Astrocyte (in vitro differentiated cells and primary cell): ENCODE measurements at regions not wholly inside any gene's neighbourhood (a gene's known extent, or its start where the extent isn't known, plus 50 kb on each side); places are given as distances from the start of the nearest gene placed in this dataset.

Experiments used
- DNase-seq: peaks from one replicate; pipeline ENCODE4 v3.0.0-alpha.2; 2010; ENCODE audit warnings: low read depth
- FAIRE-seq: peaks from 2 replicates; lab custom pipeline; 2011; peaks lifted over from hg19 to GRCh38; lab: Jason Lieb, UNC
- H2AFZ ChIP-seq: 2 replicates; pipeline ENCODE4 v1.6.0; 2012; ENCODE audit warnings: low read depth, low read length, inconsistent platforms
- H3K27ac ChIP-seq: 2 replicates; pipeline ENCODE4 v1.5.1; 2011; ENCODE audit warnings: low read depth, low read length, inconsistent platforms
- H3K27me3 ChIP-seq: 2 replicates; pipeline ENCODE4 v1.6.0; 2011; ENCODE audit warnings: low read length, inconsistent platforms; ENCODE audit not compliant: insufficient read depth
- H3K36me3 ChIP-seq: 2 replicates; pipeline ENCODE4 v1.5.1; 2011; ENCODE audit warnings: low read length, inconsistent platforms; ENCODE audit not compliant: insufficient read depth
- H3K4me1 ChIP-seq: 2 replicates; pipeline ENCODE4 v1.5.1; 2011; ENCODE audit warnings: low read length, inconsistent platforms; ENCODE audit not compliant: insufficient read depth
- H3K4me2 ChIP-seq: 2 replicates; pipeline ENCODE4 v1.6.0; 2012; ENCODE audit warnings: low read length, inconsistent platforms
- H3K4me3 ChIP-seq: 2 replicates; pipeline ENCODE4 v1.5.1; 2011; ENCODE audit warnings: low read depth, mild to moderate bottlenecking, low read length, inconsistent platforms; ENCODE audit not compliant: insufficient read depth
- H3K79me2 ChIP-seq: 2 replicates; pipeline ENCODE4 v1.6.0; 2012; ENCODE audit warnings: mild to moderate bottlenecking, low read length, inconsistent platforms; ENCODE audit not compliant: insufficient read depth
- H3K9ac ChIP-seq: 2 replicates; pipeline ENCODE4 v1.6.0; 2012; ENCODE audit warnings: mild to moderate bottlenecking, low read length, inconsistent platforms
- H3K9me3 ChIP-seq: 2 replicates; pipeline ENCODE4 v1.5.1; 2012; ENCODE audit warnings: low read depth, mild to moderate bottlenecking, low read length, inconsistent platforms; ENCODE audit not compliant: insufficient read depth
- H4K20me1 ChIP-seq: 2 replicates; pipeline ENCODE4 v1.6.0; 2012; ENCODE audit warnings: low read length, inconsistent platforms; ENCODE audit not compliant: insufficient read depth
- H3K27ac Mint-ChIP-seq: one replicate; pipeline ENCODE4 v1.8.0; 2021; ENCODE audit warnings: mild to moderate bottlenecking, mixed read lengths; ENCODE audit not compliant: unreplicated experiment
- H3K27me3 Mint-ChIP-seq: one replicate; pipeline ENCODE4 v1.8.0; 2021; ENCODE audit warnings: low read depth, mixed read lengths; ENCODE audit not compliant: unreplicated experiment
- H3K36me3 Mint-ChIP-seq: one replicate; pipeline ENCODE4 v1.8.0; 2021; ENCODE audit warnings: low read depth, mixed read lengths; ENCODE audit not compliant: unreplicated experiment
- H3K4me1 Mint-ChIP-seq: one replicate; pipeline ENCODE4 v1.8.0; 2021; ENCODE audit warnings: low read depth, mixed read lengths; ENCODE audit not compliant: unreplicated experiment
- H3K4me3 Mint-ChIP-seq: one replicate; pipeline ENCODE4 v1.8.0; 2021; ENCODE audit warnings: mild to moderate bottlenecking, moderate library complexity, mixed read lengths; ENCODE audit not compliant: unreplicated experiment
- H3K9me3 Mint-ChIP-seq: one replicate; pipeline ENCODE4 v1.8.0; 2021; ENCODE audit warnings: mild to moderate bottlenecking, mixed read lengths; ENCODE audit not compliant: unreplicated experiment
- EZH2 ChIP-seq: IDR thresholded peaks from 2 replicates; pipeline ENCODE4 v1.6.1; 2012; ENCODE audit warnings: mild to moderate bottlenecking, low read length, inconsistent platforms; ENCODE audit not compliant: insufficient read depth
- TF ChIP-seq, protein P1 (sequence below): IDR thresholded peaks from 2 replicates; pipeline ENCODE4 v1.5.1; 2011; ENCODE audit warnings: low read depth, mild to moderate bottlenecking, inconsistent platforms, low read length, moderate library complexity; ENCODE audit not compliant: insufficient read depth

- H3K36me3 Mint-ChIP-seq = no peaks in the 10 kb centered on the region
- no peaks in the 10 kb centered on the region for H3K36me3 ChIP-seq
- FAIRE-seq = no peak
- H3K27ac Mint-ChIP-seq = no peak overlapping the region
- peaks cover 33% of the 10 kb centered on the region for H3K27me3 Mint-ChIP-seq
- H3K4me1 ChIP-seq = no peaks in the 10 kb centered on the region
- H3K9me3 ChIP-seq = no peaks in the 10 kb centered on the region
- H3K79me2 ChIP-seq = no peaks in the 10 kb centered on the region
- no peaks in the 10 kb centered on the region for H4K20me1 ChIP-seq
- DNase-seq = no peak
- H3K4me1 Mint-ChIP-seq = peaks cover 9% of the 10 kb centered on the region
- H3K27ac ChIP-seq = no peak overlapping the region
- no peak overlapping the region for H3K4me2 ChIP-seq
- TF ChIP-seq EZH2 = no peak
- TF ChIP-seq, protein P1, sequence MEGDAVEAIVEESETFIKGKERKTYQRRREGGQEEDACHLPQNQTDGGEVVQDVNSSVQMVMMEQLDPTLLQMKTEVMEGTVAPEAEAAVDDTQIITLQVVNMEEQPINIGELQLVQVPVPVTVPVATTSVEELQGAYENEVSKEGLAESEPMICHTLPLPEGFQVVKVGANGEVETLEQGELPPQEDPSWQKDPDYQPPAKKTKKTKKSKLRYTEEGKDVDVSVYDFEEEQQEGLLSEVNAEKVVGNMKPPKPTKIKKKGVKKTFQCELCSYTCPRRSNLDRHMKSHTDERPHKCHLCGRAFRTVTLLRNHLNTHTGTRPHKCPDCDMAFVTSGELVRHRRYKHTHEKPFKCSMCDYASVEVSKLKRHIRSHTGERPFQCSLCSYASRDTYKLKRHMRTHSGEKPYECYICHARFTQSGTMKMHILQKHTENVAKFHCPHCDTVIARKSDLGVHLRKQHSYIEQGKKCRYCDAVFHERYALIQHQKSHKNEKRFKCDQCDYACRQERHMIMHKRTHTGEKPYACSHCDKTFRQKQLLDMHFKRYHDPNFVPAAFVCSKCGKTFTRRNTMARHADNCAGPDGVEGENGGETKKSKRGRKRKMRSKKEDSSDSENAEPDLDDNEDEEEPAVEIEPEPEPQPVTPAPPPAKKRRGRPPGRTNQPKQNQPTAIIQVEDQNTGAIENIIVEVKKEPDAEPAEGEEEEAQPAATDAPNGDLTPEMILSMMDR = no peak
- no peak overlapping the region for H3K4me3 Mint-ChIP-seq
- no peaks in the 10 kb centered on the region for H3K9me3 Mint-ChIP-seq
- H3K9ac ChIP-seq = no peak overlapping the region
- H2AFZ ChIP-seq = no peak overlapping the region
- H3K4me3 ChIP-seq = no peak overlapping the region
- H3K27me3 ChIP-seq = no peaks in the 10 kb centered on the region
These were observed 107.1 kb upstream of the POU3F3 start for GRCh38 chr2:104746858-104747257.

DNA sequence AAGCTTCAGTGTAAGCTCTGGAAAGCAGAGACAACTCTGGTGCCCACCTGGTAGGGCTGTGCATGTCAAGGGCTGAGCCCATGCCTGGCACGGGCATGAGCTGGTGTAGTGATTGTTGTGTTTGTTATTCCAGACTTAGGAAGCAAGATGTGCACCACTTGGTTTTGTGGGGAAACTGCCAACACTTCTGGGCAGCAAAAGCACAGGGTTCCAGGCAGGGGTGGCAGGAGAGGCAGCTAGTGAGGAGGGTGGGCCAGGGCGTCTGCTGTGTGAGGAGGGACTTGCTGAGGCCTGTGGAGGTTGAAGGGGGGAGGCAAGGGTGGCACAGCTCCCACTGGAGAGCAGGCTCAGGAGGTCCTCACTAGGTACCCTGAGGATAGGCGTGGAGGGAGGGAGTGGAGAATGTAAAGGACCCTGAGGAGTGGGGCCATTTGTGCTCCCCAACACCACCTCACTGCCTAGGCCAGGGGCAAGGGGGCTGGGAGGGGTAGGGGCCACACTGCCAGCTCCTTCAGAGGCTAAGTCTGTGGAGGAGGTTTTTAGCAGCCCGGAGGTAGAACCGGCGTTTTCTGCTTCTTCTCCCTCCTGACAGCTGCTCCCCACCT lies 104.0 kb upstream of the POU3F3 start:
- no peaks in the 10 kb centered on the region for H3K36me3 Mint-ChIP-seq
- H3K4me3 ChIP-seq = no peak overlapping the region
- no peak for TF ChIP-seq EZH2
- H3K36me3 ChIP-seq = no peaks in the 10 kb centered on the region
- H3K4me1 Mint-ChIP-seq = peaks cover 3% of the 10 kb centered on the region
- H3K27me3 Mint-ChIP-seq = peaks cover 23% of the 10 kb centered on the region
- H2AFZ ChIP-seq = no peak overlapping the region
- no peak overlapping the region for H3K27ac ChIP-seq
- no peaks in the 10 kb centered on the region for H3K79me2 ChIP-seq
- no peaks in the 10 kb centered on the region for H3K9me3 ChIP-seq
- H3K27ac Mint-ChIP-seq = no peak overlapping the region
- H3K4me2 ChIP-seq = no peak overlapping the region
- no peaks in the 10 kb centered on the region for H3K27me3 ChIP-seq
- FAIRE-seq (no peak), DNase-seq (no peak)
- H3K4me1 ChIP-seq = no peaks in the 10 kb centered on the region
- no peaks in the 10 kb centered on the region for H3K9me3 Mint-ChIP-seq
- no peaks in the 10 kb centered on the region for H4K20me1 ChIP-seq
- no peak overlapping the region for H3K9ac ChIP-seq
- no peak overlapping the region for H3K4me3 Mint-ChIP-seq

GRCh38 chr2:104752504-104752903 lies 101.4 kb upstream of the POU3F3 start:
- H3K4me2 ChIP-seq = no peak overlapping the region
- peaks cover 3% of the 10 kb centered on the region for H3K9me3 Mint-ChIP-seq
- no peaks in the 10 kb centered on the region for H3K27me3 ChIP-seq
- H3K4me1 Mint-ChIP-seq = peaks cover 6% of the 10 kb centered on the region
- peaks cover under 1% of the 10 kb centered on the region for H3K4me1 ChIP-seq
- peaks cover 16% of the 10 kb centered on the region for H3K27me3 Mint-ChIP-seq
- no peak for DNase-seq
- no peaks in the 10 kb centered on the region for H3K9me3 ChIP-seq
- no peaks in the 10 kb centered on the region for H3K36me3 Mint-ChIP-seq
- FAIRE-seq = no peak
- TF ChIP-seq EZH2 = no peak
- TF ChIP-seq, protein P1 = no peak
- H3K27ac ChIP-seq = no peak overlapping the region
- no peaks in the 10 kb centered on the region for H4K20me1 ChIP-seq
- H3K27ac Mint-ChIP-seq = no peak overlapping the region
- H3K9ac ChIP-seq = no peak overlapping the region
- no peaks in the 10 kb centered on the region for H3K79me2 ChIP-seq
- H3K4me3 ChIP-seq = no peak overlapping the region
- no peak overlapping the region for H3K4me3 Mint-ChIP-seq
- no peaks in the 10 kb centered on the region for H3K36me3 ChIP-seq
- no peak overlapping the region for H2AFZ ChIP-seq
